Uterus (tissue), 3 donors: ENCODE measurements at regions not wholly inside any gene's neighbourhood (a gene's known extent, or its start where the extent isn't known, plus 50 kb on each side); places are given as distances from the start of the nearest gene placed in this dataset.

ENCODE experiments used
- DNase-seq, 2 donors: peaks; one replicate each; pipeline ENCODE4 v3.0.0-alpha.2; 2019 to 2020
- H3K27ac ChIP-seq, 2 donors: fragments of 200-600 bp; sonication (generic); 1 replicate in 1 of 2; 2 replicates in 1 of 2; pipeline ENCODE4 v1.5.1; 2016 to 2018
- H3K27me3 ChIP-seq, 2 donors: fragments of 200-600 bp; sonication (generic); one replicate each; pipeline ENCODE4 v1.5.1; 2018 to 2019; ENCODE audit warnings: control low read depth in 1 of 2
- H3K36me3 ChIP-seq, 2 donors: fragments of 200-600 bp; sonication (generic); one replicate each; pipeline ENCODE4 v1.5.1; 2019; ENCODE audit warnings: control low read depth in 1 of 2
- H3K4me1 ChIP-seq, 2 donors: fragments of 200-600 bp; sonication (generic); one replicate each; pipeline ENCODE4 v1.5.1; 2018 to 2019; ENCODE audit warnings: control low read depth in 1 of 2
- H3K4me3 ChIP-seq, 2 donors: fragments of 200-600 bp; sonication (generic); 1 replicate in 1 of 2; 2 replicates in 1 of 2; pipeline ENCODE4 v1.5.1; 2018 to 2019; ENCODE audit warnings: mild to moderate bottlenecking in 1 of 2
- H3K9me3 ChIP-seq, 2 donors: fragments of 200-600 bp; sonication (generic); one replicate each; pipeline ENCODE4 v1.5.1; 2019; ENCODE audit warnings: control low read depth in 1 of 2
- POLR2A ChIP-seq, 2 donors: fragments of 450-650 bp; IDR thresholded peaks; one replicate each; pipeline ENCODE4 v1.6.1; 2016; ENCODE audit warnings: antibody characterized with exemption in 2 of 2, mild to moderate bottlenecking in 1 of 2, moderate library complexity in 1 of 2
- intact Hi-C: fragments of 100-400 bp; cut with DNase I; formaldehyde crosslinking; loops from one replicate; pipeline ENCODE4 v1.15.1; 2023; ENCODE audit warnings: low total_unique reads
- TF ChIP-seq, protein P1 (sequence below), 4 experiments: fragments of 200-600 bp in 2 of 4; fragments of 450-650 bp in 2 of 4; sonication (generic) in 2 of 4; IDR thresholded peaks; one replicate each; pipeline ENCODE4 v1.5.1; 2016 to 2019; ENCODE audit warnings: antibody characterized with exemption in 4 of 4, mild to moderate bottlenecking in 2 of 4, moderate library complexity in 1 of 4
- donor health status: DM: yes; HTN: yes; CAD: no.

DNA sequence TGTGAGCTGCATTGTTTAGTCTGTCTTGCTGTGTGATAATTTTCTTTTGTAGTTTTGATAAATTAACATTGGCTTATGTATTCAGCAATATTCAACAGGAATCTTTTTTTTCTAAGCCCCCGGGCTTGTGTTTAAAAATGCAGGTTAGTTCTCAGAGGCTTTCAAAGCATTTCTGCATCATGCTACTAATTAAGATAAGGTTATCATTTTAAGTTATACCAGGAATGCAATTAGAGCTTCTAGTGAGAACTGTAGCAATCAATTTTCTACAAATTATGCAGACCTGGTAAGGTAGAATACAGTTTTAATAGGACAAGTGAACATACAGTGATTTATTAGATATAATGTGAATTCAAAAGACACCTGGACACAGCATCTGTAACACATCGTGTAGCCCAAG, 179.2 kb downstream of the PRL start:
- Histone ChIP-seq H3K4me1 (no peaks in the 10 kb centered on the region), H3K4me3 (no peak overlapping the region), H3K9me3 (no peaks in the 10 kb centered on the region), H3K27ac (no peak overlapping the region), H3K27me3 (no peaks in the 10 kb centered on the region), H3K36me3 (no peaks in the 10 kb centered on the region)
- no peak for TF ChIP-seq POLR2A (IDR thresholded peaks at IDR 0.05)
- TF ChIP-seq, protein P1, sequence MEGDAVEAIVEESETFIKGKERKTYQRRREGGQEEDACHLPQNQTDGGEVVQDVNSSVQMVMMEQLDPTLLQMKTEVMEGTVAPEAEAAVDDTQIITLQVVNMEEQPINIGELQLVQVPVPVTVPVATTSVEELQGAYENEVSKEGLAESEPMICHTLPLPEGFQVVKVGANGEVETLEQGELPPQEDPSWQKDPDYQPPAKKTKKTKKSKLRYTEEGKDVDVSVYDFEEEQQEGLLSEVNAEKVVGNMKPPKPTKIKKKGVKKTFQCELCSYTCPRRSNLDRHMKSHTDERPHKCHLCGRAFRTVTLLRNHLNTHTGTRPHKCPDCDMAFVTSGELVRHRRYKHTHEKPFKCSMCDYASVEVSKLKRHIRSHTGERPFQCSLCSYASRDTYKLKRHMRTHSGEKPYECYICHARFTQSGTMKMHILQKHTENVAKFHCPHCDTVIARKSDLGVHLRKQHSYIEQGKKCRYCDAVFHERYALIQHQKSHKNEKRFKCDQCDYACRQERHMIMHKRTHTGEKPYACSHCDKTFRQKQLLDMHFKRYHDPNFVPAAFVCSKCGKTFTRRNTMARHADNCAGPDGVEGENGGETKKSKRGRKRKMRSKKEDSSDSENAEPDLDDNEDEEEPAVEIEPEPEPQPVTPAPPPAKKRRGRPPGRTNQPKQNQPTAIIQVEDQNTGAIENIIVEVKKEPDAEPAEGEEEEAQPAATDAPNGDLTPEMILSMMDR (IDR thresholded peaks at IDR 0.05): no peak
- intact Hi-C loops: no loop called here
- DNase-seq: no peak

GRCh38 chr6:22119500-22119899, 177.3 kb downstream of the PRL start:
- H3K36me3 ChIP-seq: no peaks in the 10 kb centered on the region
- DNase-seq: no peak
- H3K4me1 ChIP-seq: no peaks in the 10 kb centered on the region
- H3K9me3 ChIP-seq: no peaks in the 10 kb centered on the region
- H3K27ac ChIP-seq: no peak overlapping the region
- no peak overlapping the region for H3K4me3 ChIP-seq
- no peak for TF ChIP-seq POLR2A (IDR thresholded peaks at IDR 0.05)
- TF ChIP-seq, protein P1 (IDR thresholded peaks at IDR 0.05): no peak
- intact Hi-C loops: no loop called here
- H3K27me3 ChIP-seq: no peaks in the 10 kb centered on the region

GRCh38 chr6:22124756-22125155, 172.1 kb downstream of the PRL start:
- Histone ChIP-seq H3K27me3 (no peaks in the 10 kb centered on the region), H3K4me1 (no peaks in the 10 kb centered on the region), H3K9me3 (no peaks in the 10 kb centered on the region), H3K36me3 (no peaks in the 10 kb centered on the region), H3K4me3 (no peak overlapping the region), H3K27ac (no peak overlapping the region)
- TF ChIP-seq POLR2A (IDR thresholded peaks at IDR 0.05): no peak
- TF ChIP-seq, protein P1 (IDR thresholded peaks at IDR 0.05): no peak
- no peak for DNase-seq
- intact Hi-C loops: no loop called here

DNA sequence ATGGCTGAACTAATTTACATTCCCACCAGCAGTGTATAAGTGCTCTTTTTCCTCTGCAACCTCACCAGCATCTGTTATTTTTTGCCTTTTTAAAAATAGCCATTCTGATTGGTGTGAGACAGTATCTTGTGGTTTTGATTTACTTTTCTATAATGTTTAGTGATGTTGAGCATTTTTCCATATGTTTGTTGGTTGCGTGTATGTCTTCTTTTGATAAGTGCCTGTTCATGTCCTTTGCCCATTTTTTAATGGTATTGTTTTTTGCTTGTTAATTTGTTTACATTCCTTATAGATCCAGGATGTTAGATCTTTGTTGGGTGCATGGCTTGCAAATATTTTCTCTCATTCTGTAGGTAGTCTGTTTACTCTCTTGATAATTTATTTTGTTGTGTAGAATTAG, 169.9 kb downstream of the PRL start:
- no peaks in the 10 kb centered on the region for H3K27me3 ChIP-seq
- H3K4me1 ChIP-seq: no peaks in the 10 kb centered on the region
- H3K27ac ChIP-seq: no peak overlapping the region
- H3K9me3 ChIP-seq: no peaks in the 10 kb centered on the region
- TF ChIP-seq, protein P1 (IDR thresholded peaks at IDR 0.05): no peak
- TF ChIP-seq POLR2A (IDR thresholded peaks at IDR 0.05): no peak
- intact Hi-C loops: no loop called here
- no peak overlapping the region for H3K4me3 ChIP-seq
- DNase-seq: no peak
- no peaks in the 10 kb centered on the region for H3K36me3 ChIP-seq

- no peak for TF ChIP-seq POLR2A (IDR thresholded peaks at IDR 0.05)
- TF ChIP-seq, protein P1 (IDR thresholded peaks at IDR 0.05): no peak
- intact Hi-C loops: no loop called here
- no peak for DNase-seq
- Histone ChIP-seq H3K4me1 (no peaks in the 10 kb centered on the region), H3K9me3 (no peaks in the 10 kb centered on the region), H3K27me3 (no peaks in the 10 kb centered on the region), H3K4me3 (no peak overlapping the region), H3K36me3 (no peaks in the 10 kb centered on the region), H3K27ac (no peak overlapping the region)
Observed at GRCh38 chr6:22129751-22130150, 167.1 kb downstream of the PRL start.
